ENCODE measurements at regions not wholly inside any gene's neighbourhood (a gene's known extent, or its start where the extent isn't known, plus 50 kb on each side); places are given as distances from the start of the nearest gene placed in this dataset.

DNA sequence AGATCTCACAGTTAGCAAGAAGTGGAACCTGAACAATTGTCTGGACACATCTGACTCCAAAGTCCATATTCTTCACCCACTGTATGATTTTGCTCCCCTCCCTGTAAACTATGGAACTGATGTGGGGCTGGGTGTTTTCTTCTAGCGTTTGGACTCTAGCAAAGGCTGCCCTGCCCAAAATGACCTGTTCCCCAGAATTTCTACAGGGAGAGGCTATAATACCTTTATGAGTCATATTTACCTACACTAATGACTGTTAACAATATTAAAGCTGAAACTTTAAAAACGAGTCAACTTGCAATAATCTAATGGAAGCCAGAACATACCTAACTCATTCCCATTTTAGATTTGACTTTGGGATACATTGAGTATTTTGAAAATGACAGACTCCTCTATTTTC, 531.2 kb upstream of the CFAP20DC start:
- no peak for DNase-seq (ENCODE audit: low read depth in 2 of 2)

DNA sequence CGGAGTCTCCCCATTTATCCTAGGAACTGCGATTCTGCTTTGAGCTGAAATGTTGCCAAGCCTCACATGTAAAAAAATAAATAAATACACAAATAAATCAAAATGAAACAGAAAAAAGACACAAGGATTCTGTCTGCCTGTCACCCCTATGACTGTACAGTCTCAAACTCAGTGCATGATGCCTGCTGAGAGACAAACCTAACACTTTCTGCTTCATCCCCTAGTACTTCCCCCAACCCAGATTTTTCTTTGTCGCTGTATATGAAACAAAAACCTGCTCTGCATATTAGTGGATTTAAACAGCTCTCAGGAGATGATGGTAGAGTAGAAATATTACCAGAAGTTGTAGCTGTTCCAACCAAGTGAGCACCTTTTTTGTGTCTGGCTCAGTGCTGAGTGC, 530.7 kb upstream of the CFAP20DC start:
- DNase-seq (ENCODE audit: low read depth in 2 of 2): no peak

DNA sequence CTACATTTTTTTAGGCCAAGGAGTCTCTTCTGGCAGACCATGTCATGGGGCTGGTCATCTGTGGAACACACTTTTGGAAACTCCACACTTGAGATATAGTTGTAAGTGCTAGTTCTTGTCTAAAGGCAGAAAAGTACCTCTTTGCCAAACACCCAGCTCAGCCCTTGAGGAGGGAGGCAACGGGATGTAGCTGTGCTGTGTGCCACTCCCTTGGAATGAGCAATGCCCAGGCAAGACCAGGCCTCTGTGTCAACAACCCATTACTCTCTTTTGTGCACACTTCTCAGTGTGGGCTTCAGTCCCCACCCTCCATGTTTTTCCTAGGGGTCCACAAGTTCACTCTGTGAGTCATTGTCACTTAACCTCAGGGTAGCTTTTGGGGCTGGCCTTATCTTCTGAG, 528.3 kb upstream of the CFAP20DC start:
- DNase-seq (ENCODE audit: low read depth in 2 of 2): no peak

DNA sequence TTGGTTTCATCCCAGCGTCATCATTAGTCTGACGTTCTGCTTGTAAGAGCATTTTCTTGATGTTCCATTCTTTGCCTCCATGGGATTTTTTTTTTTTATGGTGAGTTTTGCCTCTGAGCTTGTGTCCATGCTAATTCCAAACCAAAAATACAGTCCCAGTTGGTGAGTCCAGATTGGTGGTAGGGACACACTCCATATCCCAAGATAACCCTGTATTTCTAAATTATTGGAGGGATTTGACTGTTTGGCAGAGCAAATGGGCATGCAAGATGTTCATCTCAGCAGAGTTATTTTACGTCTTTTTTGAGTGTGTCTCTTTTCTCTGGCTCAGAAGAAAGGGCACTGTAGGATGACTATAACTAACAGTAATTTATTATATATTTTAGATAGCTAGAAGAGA, 526.8 kb upstream of the CFAP20DC start:
- DNase-seq (ENCODE audit: low read depth in 2 of 2): no peak

DNA sequence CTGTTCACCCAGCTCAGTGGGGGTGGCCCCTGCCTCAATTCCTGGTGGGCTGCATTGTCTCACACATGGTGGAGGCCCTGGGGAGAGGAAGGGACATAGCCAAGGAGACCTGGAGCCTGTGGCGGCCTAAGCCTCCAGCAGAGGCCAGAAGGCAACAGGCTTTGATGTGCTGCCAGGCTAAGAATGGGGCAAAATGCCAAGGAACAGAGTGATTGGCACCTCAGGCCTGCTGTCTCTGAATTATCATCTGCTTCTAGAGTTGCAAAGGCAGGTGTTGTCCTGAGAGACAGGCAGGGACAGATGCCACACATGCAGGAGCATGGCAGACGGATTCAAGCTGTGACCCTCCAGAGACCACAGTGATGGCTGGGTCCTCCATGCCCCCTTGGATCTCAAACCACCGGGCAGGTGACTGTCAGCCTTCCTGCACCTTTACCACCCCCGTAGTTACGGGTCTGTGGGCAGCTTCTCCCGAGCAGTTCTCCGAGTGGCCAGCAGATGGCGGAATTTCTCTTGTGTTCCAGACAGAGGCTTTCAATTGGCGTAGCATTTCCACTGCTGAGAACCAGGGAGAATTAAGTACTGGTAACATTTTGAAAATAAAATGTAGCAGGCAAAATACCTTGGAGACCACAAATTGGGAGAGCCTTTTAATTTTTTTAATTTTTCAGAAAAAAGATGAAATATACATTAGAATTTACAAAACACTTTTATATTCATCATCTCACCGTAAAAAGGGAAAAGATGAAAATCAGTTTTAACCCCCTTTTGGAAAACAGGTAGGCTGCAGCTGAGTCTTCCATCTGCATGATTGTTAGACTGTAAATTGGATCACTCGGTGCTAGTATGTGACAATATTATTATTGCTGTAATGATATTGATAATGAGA, 525.5 kb upstream of the CFAP20DC start:
- peak; percentile 72 to 86 for DNase-seq (ENCODE audit: low read depth in 2 of 2)

DNA sequence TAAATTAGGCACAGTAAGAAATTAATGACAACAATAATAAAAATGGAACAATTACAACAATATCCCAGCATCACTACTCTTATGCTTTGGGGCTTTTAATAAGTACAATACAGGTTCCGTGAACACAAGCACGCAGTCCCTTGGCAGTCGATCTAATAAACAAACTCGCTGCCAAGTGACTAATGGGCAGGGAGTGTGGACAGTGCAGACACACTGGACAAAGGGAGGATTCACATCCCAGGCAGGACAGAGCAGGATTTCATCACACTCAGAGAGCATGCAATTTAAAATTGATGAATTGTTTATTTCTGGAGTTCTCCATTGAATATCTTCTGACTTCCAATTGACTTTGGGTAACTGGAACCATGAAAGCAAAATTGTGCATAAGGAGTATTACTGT, 524.1 kb upstream of the CFAP20DC start:
- no peak for DNase-seq (ENCODE audit: low read depth in 2 of 2)

DNA sequence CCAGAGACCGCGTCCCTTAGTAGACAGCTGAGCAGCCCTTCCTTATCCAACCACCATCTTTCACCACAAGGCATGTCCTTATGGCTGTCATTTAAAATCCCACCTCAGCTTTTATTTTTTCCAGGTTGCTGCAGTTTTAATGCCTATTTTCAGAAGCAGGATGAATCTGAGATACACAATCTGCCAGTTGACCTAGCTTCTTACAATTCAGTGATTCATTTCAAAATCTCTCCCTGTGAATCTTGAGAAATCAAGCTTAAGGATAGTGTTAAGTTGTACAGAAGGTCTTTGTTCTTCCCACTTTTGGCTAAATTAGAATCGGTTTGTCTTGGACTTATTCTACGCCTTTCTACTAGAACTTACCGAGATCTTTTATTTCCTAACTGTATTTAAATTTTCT, 522.3 kb upstream of the CFAP20DC start:
- DNase-seq (ENCODE audit: low read depth in 2 of 2): no peak

DNA sequence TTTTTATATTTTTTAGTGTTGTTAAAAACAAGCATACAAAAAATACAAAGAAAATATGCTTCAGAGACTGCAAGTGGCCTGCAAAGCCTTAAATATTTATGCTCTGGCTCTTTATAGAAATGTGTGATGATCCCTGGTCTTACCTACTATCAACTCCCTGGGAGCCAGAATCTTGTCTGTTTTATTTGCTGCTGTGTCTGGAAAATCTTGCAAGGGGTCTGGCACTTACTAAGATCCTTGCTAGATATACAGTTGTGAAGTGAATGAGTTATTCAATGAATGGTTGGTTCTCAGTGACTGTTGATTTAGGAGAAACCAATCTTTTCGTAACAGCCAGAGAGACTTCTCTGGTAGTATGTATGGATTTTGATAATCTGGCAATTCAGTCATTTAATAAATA, 521.0 kb upstream of the CFAP20DC start:
- no peak for DNase-seq (ENCODE audit: low read depth in 2 of 2)

DNA sequence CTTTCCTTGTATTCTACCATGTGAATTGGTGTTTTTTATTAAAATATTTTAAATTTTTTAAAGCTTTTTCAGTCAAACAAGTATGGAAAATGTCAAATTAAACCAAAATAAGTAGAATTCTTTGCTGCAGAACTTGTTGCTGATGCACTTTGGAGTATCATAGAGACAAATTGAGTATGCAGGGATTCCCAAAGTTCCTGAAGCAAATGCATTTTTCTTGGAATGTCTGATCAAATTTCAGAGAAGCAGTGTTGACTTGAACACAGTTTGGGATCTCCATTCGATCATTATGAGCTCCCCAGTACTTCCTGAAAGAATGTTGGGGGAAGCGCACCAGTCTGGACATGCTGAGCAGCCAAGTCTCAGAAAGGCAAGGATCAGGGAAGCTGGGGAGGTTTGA, 517.8 kb upstream of the CFAP20DC start:
- no peak for DNase-seq (ENCODE audit: low read depth in 2 of 2)

DNA sequence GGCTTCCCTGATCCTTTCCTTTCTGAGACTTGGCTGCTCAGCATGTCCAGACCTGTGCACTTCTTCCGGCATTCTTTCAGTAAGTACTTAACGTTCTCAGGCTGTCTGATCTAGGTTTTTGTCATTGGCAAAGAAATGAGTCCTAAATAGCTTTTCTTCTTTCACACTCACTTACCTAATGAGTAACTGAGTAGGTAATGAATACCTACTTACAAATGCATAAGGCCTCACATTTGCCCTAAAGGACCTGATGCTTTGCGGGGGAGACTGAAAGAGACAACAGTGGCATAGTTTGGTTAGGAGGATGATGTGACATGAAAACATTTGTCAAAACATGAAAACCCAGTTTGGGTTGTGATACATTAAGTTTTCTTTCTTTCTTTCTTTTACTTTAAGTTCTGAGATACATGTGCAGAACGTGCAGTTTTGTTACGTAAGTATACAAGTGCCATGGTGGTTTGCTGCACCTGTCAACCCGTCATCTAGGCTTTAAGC, 516.7 kb upstream of the CFAP20DC start:
- no peak for DNase-seq (ENCODE audit: low read depth in 2 of 2)

DNA sequence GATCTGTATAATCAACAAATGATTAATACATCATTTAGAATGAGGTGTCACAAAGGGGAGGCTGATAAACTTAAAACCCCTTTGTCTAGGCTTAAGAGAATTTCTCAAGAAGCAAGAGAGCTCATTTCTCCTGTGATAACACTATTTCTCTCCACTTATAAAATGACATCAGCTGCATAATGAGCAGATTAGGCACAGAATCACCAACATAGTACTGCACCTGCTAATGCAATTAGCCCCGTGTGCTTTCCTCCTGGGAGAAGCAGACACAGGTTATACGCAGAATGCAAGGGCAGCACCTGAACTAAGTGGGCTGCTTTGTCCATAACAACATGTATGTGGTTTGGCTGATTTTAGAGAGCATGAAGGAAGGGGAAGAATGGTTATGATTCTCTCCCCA, 515.3 kb upstream of the CFAP20DC start:
- no peak for DNase-seq (ENCODE audit: low read depth in 2 of 2)

DNA sequence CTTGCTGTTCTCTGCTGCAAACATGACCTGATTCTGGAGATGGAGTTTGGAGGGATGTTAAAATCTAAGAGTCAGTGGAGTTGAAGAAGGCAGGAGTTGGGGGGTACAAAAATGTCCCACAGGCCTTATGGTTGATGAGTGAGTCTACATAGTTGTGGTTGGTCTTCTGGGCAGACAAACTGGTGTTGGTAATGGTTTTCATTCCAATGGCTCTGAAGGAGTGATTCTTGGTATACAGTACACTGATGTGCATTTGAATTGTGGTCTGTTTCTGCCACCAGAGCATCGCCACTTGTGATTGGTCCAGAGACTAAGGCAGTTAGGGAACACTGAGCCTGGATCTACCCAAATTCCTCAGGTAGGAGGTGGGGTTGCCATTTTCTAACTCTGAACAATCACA, 514.1 kb upstream of the CFAP20DC start:
- no peak for DNase-seq (ENCODE audit: low read depth in 2 of 2)

DNA sequence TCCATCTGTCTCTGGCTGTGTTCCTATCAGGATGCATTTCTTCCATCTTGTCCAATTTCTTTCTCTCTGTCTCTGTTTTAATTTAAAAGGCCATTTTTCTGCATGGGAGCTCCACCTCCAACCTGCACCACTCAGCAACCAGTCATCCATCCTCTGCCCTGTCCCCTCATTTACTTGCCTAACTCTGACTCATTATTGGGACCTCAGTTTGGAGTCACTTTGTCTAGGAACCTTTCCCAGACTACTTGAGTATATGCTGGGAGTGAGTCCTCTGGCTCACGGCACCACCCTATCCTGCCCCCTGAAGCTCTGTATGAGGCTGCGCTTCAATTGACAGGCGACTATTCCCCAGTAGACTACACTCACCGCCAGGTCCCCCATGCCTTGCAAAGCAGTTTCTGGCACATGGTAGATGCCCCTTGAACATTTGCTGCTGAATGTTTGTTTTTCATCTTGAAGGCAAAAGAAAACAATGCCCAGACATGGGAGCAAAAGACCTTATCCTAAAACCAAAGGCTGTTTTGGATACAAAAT, 513.3 kb upstream of the CFAP20DC start:
- no peak for DNase-seq (ENCODE audit: low read depth in 2 of 2)

DNA sequence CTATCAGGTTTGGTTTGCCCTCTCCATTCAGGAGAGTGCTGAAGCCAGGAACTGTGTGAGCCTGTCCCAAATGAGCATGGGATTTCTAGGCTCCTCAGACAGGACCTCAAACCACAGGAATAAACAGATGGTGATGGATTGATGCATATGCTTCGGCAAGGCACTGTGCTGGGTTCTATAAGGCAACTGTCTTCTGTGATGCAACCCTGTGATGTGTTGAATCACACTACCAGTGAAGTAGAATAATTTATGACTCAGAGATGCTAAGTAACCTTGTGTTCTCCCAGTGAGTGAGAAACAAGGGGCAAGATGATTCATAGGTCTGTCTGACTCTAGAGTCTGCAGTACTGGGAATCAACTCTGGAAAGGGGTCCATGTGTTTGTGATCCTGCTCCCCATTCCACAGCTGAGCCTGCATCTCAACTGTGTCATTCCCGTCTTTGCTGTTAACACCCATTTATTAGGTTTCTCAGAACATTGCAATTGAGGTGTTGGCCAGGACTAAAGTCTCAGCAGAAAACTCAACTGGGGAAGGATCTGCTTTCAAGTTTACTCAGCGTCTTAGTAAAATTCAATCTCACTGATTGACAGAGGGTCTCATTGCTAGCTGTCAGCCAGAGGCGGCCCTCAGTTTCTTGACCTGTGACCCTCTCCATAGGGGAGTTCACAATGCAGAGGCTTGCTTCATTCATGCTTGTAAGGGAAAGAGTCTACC, 510.1 kb upstream of the CFAP20DC start:
- no peak for DNase-seq (ENCODE audit: low read depth in 2 of 2)

DNA sequence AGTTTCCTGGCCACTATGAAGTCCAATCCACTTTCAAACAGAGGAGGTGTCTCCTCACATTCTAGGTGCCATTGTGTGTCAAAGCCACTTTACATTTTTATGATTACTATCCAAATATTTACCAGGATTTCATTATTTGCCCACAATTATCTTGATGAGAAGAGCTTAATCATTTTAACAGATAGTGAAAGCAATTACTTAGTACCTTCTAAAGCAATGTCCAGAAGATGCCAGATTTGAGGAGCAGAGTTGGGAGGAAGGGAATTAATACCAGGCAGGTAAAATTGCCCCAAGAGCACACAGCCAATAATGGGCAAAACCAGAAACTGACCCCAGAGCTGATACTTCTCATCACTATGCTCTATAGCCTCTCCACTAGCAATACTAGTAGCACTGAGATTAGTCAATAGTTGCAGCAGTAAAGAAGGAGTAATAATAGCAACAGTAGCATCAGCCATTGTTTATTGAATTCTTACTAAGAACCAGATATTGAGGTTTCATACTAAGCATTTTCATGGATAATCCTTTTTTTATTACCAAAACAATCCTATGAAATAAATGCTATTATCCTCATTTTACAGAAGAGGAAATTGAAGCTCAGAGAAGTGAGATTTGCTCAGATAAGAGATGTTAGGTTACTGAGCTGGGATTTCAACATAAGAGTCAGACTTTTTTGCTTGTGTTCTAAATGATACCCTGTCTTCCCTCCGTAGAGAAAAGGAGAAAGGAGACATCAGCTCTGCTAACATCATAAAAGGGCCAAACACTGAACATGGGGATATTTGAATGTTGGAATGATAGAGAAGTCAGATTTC, 509.3 kb upstream of the CFAP20DC start:
- no peak for DNase-seq (ENCODE audit: low read depth in 2 of 2)

DNA sequence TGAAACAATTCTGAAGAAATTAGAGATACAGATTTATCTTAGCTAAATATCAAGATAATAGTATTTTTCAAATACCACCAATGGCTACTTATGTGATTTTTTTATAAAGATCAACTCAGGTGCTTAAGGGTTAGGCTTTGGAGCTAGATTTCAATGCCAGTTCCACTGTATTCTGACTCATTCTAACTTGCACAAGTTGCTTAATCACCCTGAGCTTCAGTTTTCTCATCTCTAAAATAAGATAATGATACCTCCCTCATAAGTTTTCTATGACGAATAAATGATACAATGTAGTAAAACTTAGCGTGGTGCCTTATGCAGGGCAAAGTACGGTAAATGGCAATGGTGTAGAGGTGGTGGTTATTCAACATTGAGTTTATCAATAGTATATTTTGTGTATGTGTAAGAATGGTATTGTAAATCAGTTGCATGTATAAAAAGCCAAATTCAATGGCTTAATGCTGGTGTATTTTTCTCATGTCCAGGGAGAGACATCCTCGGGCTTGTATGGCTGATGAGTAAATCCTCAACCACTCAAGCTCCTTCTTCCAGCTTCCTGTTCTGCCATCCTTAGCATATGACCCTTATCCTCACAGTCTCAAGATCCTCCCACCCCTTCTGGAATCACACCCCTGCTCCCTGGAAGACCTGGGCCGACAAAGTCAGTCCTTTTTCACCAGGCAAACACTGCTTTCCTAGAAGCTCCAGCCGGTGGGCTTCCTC, 505.9 kb upstream of the CFAP20DC start:
- no peak for DNase-seq (ENCODE audit: low read depth in 2 of 2)

DNA sequence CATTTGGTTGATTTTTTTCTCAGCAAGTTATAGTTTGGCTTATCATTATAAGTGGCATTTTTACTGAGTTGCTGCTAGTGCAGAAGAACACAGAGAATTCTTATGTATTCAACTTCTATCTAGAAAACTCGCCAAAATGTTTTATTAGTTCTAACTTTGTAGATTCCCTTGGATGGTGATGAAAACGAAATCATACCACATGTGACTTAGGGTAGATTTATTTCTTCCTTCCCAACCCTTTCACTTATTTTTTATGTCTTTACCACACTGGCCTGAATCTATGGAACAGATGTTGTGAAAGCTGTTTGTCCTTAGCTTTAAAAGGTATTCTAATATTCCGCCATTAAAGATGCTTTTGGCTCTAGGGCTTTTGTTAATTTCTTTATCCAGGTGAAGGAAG, 503.3 kb upstream of the CFAP20DC start:
- no peak for DNase-seq (ENCODE audit: low read depth in 2 of 2)

DNA sequence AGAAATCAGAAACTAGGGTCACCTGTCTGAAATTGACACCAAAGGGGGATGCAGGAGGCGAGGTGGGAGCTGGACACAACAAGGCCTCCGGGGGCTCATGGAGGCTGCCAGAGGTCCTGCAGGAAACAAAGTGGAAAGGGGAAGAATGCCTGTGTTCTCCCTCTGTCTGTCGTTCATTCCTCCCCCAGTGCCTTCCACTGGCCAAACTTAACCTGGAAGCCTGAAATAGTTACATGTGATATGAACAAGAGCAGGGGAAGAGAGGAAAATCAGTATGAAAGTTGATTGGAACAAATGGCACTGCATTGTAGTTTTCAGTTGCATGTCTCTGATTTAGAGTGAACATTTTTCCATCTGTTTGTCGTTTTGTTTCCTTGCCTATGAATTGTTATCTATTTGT, 502.0 kb upstream of the CFAP20DC start:
- DNase-seq (ENCODE audit: low read depth in 2 of 2): no peak

DNA sequence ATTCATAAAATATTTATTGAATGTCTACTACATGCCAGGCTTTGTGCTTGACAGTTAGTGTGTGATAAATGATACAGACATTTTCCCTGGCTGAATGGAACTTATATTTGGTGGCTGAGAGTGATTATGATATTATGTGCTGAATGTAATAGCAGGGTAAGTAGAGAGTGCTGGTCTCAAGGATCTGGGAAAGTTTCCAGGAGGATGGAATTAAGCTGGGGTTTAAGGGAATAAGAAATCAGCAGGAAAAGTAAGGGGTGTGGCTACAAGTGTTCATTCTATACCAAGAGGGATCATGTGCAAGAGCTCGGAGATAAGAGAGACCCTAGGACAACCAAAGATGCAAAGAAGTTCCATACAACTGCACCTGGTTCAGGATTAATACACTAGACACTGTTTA, 500.1 kb upstream of the CFAP20DC start:
- no peak for DNase-seq (ENCODE audit: low read depth in 2 of 2)

DNA sequence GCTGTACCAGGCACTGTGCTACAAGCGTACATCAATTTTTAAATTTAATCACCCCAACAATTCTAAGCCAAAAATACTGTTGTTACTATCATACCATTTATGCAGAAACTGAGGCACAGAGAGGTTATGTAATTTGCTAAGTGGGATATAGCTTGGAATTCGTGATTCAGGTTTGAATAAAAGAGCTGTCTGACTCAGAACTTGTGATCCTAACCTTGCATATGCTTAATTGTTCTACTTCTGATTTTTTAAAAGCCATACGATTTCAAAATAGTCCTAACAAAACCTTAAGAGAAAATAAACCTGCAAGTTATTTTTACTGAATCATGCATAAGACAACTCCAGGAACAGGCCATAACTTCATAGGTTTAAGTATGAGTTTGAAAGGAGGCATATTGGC, 498.0 kb upstream of the CFAP20DC start:
- DNase-seq (ENCODE audit: low read depth in 2 of 2): no peak

DNA sequence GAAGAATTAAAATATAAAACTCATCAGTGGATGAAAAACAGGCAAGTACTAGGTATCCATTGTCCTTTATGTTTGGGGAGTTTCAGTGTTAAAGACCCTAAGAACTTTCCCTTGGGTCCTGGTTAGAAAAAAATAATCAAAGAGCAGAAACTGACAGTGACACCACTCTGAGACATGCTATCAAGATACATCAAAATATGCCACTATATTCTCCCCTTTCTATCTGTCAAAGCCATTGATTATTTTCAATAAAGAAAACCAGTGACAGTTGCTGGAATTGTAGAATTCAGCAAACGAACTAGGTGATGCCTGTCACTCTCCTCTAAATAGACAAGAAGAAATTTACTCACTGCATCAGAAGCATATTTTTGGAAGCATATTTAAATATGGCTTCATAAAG, 496.7 kb upstream of the CFAP20DC start:
- no peak for DNase-seq (ENCODE audit: low read depth in 2 of 2)

All from stimulated activated CD8-positive, alpha-beta memory T cell treated with anti-CD3 and anti-CD28 coated beads, Interleukin-7, amount 100 ng/mL, for 1 hour (primary cell).